Retinal pigment epithelial cell (primary cell): ENCODE measurements at regions not wholly inside any gene's neighbourhood (a gene's known extent, or its start where the extent isn't known, plus 50 kb on each side); places are given as distances from the start of the nearest gene placed in this dataset.

Experiments
- DNase-seq: peaks from one replicate; pipeline ENCODE4 v3.0.0-alpha.2; 2010; ENCODE audit warnings: low read depth
- H3K4me3 ChIP-seq: 2 replicates; pipeline ENCODE4 v1.5.1; 2011; ENCODE audit warnings: mild to moderate bottlenecking, low read length, control low read depth, moderate library complexity
- TF ChIP-seq, protein P1 (sequence below): conservative IDR thresholded peaks from 2 replicates; pipeline ENCODE4 v1.5.1; 2011; ENCODE audit warnings: low read depth, low read length, control low read depth, inconsistent platforms

DNA sequence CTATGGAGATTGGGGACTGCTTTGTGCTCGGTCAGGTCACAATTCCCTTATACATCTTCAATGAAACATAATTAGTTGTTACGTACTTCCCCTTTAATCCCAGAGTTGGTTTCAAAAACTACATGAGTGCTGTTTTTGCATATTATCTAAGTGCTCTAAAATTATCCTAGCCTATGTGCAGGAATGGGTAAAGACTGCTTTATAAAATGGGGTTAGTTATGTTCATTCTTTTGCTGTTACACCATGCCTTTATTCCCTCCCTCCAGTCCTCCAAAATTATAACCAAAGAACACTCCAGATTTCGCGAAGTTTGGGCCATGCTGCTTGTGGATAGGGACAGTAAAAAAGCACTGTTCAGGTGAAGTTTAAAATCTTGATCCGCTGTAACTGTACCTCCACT, 173.9 kb upstream of the SNX7 start:
- no peak for DNase-seq
- TF ChIP-seq, protein P1, sequence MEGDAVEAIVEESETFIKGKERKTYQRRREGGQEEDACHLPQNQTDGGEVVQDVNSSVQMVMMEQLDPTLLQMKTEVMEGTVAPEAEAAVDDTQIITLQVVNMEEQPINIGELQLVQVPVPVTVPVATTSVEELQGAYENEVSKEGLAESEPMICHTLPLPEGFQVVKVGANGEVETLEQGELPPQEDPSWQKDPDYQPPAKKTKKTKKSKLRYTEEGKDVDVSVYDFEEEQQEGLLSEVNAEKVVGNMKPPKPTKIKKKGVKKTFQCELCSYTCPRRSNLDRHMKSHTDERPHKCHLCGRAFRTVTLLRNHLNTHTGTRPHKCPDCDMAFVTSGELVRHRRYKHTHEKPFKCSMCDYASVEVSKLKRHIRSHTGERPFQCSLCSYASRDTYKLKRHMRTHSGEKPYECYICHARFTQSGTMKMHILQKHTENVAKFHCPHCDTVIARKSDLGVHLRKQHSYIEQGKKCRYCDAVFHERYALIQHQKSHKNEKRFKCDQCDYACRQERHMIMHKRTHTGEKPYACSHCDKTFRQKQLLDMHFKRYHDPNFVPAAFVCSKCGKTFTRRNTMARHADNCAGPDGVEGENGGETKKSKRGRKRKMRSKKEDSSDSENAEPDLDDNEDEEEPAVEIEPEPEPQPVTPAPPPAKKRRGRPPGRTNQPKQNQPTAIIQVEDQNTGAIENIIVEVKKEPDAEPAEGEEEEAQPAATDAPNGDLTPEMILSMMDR: no peak
- no peak overlapping the region for H3K4me3 ChIP-seq

DNA sequence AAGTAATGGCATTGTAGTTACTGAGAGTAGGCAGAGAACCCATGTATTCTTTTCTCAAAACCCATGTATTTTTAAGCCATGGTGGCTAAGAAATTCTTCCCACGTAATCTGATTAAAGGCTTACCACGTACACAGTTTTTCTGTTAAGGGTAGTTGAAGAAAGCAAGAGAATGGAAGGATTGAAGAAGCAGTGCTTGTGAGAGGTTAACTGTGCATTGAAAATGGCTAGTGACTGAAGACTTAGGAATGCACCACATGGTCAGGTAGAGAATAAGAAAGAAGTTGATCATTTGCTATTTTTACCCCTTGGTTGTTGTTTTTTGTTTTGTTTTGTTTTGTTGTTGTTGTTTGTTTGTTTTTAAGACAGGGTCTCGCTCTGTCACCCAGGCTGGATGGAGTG, 178.9 kb upstream of the SNX7 start:
- TF ChIP-seq, protein P1: no peak
- no peak overlapping the region for H3K4me3 ChIP-seq
- peak; percentile 84 for DNase-seq

DNA sequence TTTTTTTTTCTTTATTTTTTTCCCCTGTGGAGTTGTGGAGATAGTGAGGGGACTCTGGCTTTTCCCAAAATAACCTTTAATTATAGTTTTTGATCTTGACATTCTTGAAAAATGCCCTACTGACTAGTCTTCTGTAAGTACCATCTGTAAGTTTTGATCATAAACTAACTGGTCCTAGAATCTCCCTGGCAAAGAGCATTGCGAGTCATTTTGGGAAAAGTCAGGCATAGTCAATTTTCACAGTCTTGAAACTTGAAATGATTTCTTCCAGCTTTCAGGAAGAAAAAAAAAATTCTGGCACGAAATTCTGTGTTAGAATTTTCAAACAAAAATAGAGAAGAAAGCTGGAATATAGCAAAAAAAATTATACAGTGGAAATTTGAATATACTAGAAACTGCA, 181.2 kb upstream of the SNX7 start:
- TF ChIP-seq, protein P1: no peak
- no peak overlapping the region for H3K4me3 ChIP-seq
- no peak for DNase-seq

DNA sequence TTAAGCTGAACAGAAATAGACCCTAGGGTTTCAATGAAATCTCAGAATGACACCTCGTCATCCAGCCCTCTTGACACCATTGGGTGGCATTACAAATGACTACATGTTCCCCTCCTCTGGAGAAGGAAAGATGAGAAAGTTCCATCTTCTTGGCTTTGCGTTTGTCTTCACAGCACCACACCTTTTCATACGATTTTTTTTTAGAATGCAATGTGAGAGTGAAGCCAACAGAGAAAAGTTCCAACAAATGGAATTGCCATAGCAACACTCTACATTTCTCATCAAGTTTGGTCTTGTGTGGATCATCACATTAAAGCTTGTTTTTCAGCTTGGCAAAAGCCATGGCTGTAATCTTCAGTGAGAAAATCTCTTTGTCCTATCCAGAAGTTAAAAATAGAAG, 183.4 kb upstream of the SNX7 start:
- H3K4me3 ChIP-seq: no peak overlapping the region
- TF ChIP-seq, protein P1: no peak
- DNase-seq: no peak

DNA sequence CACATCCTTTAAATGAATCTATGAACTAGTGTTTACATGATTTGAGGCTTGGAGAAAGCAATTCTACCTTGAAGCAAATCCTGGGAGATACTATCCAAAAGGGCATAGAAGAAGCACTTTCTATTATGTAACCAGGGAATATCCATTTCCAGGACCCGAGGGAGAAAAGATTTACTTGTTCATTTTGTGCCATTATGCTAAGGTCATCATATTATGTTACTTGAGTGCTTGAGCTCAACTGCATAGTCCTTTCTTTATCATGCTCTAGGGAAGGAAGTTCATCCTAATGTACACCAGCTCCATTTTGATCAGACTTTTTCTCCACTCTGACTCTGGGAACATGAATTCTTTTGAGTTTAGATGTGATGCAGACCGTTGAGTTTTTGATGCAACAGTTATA, 188.6 kb upstream of the SNX7 start:
- DNase-seq: no peak
- H3K4me3 ChIP-seq: no peak overlapping the region
- TF ChIP-seq, protein P1: no peak

DNA sequence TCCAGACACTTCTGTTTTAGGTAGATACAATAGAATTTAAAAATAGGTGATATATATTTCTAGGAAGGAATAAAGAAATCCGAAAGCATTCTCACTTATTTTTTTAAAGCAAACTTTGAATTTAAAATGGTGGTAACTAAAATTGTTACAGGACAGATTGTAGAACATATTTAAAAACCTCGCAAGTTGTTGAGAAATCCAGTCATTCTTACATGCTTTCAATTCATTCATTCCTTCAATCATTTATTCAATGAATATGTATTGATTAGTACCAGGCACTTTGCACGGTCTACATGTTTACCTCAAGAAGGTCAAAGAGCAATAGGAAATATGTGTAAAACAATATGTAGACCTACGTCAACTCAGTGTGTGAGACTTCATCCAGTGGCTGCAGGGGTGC, 189.9 kb upstream of the SNX7 start:
- no peak overlapping the region for H3K4me3 ChIP-seq
- TF ChIP-seq, protein P1: no peak
- no peak for DNase-seq

DNA sequence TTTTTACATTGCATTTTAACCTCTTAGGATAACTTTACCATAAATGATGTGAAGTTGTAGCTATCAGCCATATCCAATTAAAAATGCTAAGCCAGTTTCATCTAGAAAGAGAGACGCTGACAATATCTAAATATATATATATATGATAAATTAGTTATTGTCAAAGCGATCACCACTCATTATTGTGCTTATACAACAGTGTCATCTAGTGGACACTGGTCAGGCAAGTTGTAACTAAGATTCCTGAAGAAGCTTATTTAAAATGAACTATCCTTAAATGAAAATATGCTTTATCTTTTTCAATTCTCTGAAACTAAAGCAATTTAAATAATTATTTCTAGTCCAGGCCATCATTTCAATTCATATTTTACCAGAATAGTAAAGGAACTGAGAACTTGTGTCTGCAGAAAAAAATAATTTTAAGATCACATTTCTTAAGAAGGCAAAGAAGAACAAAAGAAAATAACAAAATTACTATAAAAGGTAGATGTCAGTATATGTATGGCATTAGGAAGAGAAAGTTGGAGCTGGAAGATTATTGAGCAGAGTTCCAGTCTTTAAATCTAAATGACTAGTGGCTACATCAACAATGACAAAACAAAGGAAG, 193.3 kb upstream of the SNX7 start:
- peak; percentile 30 for DNase-seq
- TF ChIP-seq, protein P1: peak; percentile 85
- H3K4me3 ChIP-seq: no peak overlapping the region
